Fibroblast of skin of left quadriceps (primary cell): ENCODE measurements at regions not wholly inside any gene's neighbourhood (a gene's known extent, or its start where the extent isn't known, plus 50 kb on each side); places are given as distances from the start of the nearest gene placed in this dataset.
"Not testable (repeated sequence)": the region's sequence is repeated elsewhere in the genome, so short reads cannot be mapped to it uniquely, and the experiment has no call there.

ENCODE experiments used
- DNase-seq, 2 experiments: peaks; one replicate each; pipeline ENCODE4 v3.0.0-alpha.2; 2013; ENCODE audit warnings: low read depth in 2 of 2

GRCh38 chr4:152193059-152193458 is 342.8 kb downstream of the FBXW7 start:
- DNase-seq: no peak

DNA sequence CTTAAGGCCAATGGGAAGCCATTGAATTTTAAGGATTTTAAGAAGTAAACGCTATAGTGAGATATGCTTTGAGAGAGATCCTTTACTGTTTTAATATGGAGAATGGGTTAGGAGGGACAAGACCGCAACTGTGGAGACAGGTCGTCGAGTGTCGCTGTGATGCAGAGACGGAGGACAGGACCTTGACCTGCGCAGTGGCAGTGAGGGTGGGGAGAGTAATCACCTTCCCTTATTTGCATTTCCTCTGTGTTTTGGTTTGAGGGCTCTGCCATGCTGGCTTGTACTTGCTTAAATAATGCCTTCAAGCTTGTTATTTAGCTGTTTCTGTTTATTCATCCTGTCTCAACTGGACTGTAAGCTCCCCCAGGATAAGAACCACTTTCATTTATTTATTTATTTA is 345.0 kb downstream of the FBXW7 start:
- DNase-seq: no peak

GRCh38 chr4:152189451-152190179 is 346.3 kb downstream of the FBXW7 start:
- DNase-seq: no peak

DNA sequence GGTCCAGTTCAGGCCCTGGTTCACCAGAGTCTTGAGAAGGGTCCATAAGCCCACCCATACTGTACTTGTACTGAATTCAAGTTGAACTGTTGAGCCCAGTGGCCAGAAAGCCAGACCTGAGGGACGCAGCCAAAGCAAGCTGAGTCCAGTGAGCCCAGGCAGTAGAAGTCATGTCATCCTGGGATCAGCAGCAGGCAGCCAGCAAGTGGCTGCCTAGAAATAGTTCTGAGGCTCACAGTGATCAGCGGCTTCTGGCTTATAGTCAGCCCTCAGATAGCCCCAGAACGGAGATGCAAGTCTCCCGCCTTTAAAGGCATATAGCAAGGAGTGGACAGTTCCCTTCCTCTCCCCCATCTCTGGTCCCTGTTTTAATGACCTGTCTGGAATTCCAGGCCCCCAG is 347.1 kb downstream of the FBXW7 start:
- DNase-seq: no peak

DNA sequence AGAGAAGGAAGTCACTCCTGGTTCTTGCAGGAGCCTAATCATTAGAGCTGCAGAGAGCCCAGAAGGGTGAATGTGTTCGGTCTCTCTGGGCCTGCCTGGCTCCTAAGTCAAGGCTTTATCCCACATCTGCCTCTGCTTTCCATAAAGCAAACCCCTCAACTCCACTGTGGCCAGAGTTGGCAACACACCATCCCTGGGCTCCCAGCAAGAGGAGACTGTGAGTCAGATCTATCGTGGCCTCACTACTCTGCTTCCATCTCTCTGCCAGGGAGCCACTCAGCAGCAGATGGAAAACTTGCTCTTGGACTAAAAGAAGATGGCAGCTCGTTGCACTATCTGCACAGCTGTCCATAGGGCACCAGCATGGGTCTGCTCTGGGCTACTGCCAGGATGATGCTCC is 348.2 kb downstream of the FBXW7 start:
- no peak for DNase-seq

DNA sequence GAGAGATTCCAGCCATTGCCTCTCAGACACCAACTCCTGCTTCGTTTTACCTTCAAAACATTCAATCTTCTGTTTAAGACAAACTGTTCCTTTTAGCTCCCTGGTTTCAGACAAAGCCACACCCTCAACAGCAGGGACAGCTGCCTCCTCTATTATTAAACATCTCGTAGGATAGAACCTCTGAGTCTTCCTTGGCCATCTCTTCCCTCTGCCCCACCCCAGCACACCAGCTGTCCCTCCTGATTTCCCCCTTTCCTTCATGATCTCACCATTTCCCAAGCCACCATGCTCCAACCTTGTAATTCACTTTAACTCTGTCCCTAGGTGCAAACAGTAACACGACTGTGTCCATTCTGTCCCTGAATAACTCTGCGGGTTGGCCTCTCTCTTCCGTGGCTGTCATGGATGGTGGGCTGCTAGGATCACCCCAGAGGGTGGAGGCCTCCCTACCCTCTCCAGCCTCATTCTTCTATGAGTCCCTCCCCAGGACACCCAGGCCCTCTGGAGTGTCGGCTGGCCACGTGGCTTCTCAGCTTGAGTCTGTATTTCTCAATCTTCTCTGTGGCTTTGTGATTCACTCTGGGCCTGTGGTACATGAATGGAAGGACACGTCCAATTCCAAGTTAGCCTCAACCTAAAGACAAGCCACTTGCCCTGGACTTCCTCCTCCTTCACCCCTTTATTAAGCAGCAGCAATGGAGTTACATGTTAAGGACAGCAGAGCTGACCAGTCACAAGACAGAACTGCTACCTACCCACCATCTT is 349.9 kb downstream of the FBXW7 start:
- no peak for DNase-seq

GRCh38 chr4:152181150-152181549 is 354.7 kb downstream of the FBXW7 start:
- DNase-seq: no peak

GRCh38 chr4:152180369-152180768 is 355.5 kb downstream of the FBXW7 start:
- DNase-seq: no peak

DNA sequence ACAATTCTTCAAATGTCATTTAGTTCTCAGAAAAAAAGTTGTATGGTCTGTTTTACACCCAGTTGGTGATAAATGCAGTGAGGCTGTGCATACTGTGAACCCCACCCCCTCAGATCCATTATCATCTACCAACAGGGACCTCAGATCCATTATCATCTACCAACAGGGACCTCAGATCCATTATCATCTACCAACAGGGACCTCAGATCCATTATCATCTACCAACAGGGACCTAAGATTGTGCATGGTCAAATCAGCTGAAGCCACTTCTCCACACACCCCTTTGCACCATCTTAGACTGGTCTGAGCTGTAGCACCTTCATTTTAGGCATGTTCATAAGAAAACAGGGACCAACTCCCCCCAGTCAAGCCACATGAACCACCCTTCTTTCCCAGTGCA is 358.4 kb downstream of the FBXW7 start:
- DNase-seq: not testable (repeated sequence)

GRCh38 chr4:152176627-152177214 is 359.2 kb downstream of the FBXW7 start:
- no peak for DNase-seq

- no peak for DNase-seq
Observed at GRCh38 chr4:152175586-152175985, 360.3 kb downstream of the FBXW7 start.

DNA sequence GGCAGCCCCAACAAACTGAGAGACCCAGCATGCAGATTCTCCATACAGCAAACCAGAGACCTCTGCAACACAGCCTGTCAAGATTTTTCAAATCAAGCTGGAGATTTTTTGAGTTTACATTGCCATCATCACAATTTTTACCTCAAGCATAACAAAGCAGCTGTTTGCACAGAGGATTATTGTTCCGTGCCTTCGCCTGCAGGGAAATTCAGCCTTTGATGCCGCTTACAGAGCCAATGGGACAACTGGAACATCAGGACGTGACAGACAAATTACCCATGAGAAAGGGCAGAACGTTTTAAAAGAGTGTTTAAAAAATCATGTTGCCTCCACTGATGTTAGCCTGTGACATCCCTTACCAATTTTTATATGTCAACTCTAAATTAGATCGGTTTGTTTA is 363.7 kb downstream of the FBXW7 start:
- no peak for DNase-seq

GRCh38 chr4:152171556-152171955 is 364.3 kb downstream of the FBXW7 start:
- DNase-seq: no peak

GRCh38 chr4:152169683-152170082 is 366.2 kb downstream of the FBXW7 start:
- DNase-seq: no peak

DNA sequence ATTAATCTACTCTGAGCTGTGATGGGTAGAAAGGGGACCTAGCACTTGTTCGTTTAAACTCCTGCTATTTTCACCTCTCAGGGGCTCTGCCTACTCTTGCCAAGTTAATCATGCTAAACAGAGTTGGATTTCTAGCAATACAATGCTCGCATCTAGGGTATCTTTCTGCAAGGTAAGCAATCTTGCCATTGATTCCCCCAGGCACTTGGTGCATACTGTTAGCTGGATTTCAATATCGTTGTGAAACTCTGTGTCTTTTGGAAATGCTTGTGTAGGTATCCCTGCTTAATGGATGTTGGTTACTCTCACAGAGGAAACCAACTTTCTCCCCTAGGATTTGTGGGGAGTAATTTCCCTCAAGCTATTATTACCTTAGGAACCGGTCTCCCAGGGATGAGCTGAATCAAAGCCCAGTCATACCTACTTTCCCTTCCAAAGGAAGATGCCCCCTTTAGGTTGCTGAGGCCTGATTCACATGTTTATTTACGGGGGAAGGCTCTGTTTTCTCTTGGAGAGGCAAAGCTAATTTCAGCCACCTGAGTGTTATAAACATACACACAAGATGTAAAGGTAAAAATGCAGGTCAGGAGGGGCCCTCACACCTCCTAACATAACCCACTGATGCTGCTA is 366.8 kb downstream of the FBXW7 start:
- DNase-seq: no peak

- DNase-seq: no peak
Observed at GRCh38 chr4:152166567-152166966, 369.3 kb downstream of the FBXW7 start.

DNA sequence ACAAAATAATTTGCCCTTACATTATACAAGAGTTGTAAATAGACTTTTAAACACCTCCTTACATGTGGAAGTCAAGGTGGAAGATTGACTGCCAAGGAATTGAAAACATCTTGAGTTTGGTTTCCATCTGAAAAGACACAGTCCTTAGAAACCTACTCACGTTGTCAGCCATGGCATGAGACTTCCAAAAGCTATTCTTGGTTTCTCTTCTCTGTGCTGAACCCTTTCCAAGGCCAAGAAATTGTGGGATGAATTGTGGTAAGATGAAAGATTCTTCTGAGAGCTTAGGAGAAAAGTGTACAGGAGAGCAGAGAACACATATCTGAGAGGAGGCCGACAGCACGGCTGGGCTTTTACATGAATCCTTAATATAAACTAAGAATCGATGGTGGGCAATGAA is 370.0 kb downstream of the FBXW7 start:
- DNase-seq: no peak

DNA sequence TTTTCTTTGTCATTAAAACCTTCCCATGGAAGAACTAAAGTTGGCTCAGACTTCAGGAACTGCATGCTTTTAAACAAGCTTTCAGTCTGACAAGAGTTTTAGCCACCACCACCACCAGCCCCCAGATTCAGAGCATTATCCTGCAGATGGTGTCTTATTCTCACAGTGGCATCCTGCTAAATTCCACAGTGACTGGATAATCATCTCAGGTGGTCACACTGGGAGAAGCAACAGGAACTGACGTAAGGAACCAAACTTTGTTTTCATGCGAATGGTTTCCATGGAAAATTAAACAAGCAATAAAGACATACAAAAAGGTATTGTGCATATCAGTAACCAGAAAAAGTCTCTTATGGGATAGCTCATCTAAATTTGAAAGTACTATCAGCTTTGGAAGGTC is 370.7 kb downstream of the FBXW7 start:
- DNase-seq: no peak

DNA sequence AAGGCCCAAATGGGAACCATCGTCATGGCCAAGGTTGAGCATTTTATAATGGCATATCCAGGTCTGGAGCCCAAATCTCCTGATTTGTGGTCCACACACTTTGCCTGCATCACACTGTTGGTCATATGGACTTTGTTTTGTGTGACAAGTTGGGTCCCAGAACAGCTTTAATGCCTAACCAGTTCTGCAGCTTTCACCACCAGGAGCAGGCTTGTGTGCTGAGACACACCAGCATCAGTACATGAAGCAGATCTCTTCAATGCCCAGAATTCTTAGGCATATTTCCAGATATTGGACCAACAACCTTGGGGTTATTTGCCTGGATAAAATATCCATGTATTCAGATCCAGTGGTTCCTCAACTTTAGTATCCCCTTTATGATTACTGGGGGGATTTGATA is 371.3 kb downstream of the FBXW7 start:
- no peak for DNase-seq

DNA sequence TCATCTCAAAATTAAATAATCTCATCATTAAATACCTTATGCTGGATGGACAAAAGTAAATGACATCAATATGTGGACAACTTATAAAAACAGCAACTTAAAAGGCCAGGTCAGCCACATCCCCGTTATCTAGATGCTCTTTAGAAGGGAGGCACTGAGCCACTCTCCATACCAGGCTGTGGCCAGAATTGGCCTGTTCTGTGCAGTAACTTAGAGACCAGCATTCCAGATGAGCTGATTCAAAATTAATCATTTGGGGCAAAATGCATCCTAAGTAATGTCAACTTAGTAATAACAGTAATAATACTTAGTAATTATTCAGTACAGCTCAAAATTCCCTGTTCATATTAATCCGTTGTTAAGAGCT is 373.6 kb downstream of the FBXW7 start:
- DNase-seq: no peak

GRCh38 chr4:152161676-152162330 is 374.1 kb downstream of the FBXW7 start:
- DNase-seq: no peak

GRCh38 chr4:152160225-152160800 is 375.6 kb downstream of the FBXW7 start:
- DNase-seq: no peak
